HG03575 (cell line): ENCODE measurements at regions not wholly inside any gene's neighbourhood (a gene's known extent, or its start where the extent isn't known, plus 50 kb on each side); places are given as distances from the start of the nearest gene placed in this dataset.

ENCODE experiments used
- ATAC-seq: cut with Tn5 transposase; IDR thresholded peaks from one replicate; pipeline ENCODE4 v1.9.1; 2021; ENCODE audit not compliant: unreplicated experiment, insufficient number of reproducible peaks, low FRiP score; ENCODE audit errors: extremely low read depth

DNA sequence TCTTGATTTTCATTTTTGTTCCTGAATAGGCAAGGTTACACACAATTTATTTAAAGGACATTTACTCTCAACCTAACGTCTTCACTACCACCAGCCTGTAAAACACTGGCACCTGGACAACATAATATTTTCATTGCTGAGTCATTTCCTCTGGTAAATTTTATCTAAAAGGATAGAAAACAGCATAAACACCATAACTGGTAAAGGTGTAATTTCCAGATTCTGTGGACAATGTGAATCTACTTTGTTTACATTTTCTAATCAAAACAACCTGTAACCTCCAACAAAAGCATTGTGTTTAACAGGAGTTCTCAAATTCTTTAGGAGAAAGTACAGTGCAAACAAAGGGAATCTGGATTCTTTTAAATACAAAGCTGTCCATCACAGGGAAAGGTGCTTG, 472.0 kb upstream of the AKR1E2 start:
- no peak for ATAC-seq

- no peak for ATAC-seq
Observed at GRCh38 chr10:4353059-4353655, 472.9 kb upstream of the AKR1E2 start.

GRCh38 chr10:4352414-4352961, 473.5 kb upstream of the AKR1E2 start:
- ATAC-seq = no peak

DNA sequence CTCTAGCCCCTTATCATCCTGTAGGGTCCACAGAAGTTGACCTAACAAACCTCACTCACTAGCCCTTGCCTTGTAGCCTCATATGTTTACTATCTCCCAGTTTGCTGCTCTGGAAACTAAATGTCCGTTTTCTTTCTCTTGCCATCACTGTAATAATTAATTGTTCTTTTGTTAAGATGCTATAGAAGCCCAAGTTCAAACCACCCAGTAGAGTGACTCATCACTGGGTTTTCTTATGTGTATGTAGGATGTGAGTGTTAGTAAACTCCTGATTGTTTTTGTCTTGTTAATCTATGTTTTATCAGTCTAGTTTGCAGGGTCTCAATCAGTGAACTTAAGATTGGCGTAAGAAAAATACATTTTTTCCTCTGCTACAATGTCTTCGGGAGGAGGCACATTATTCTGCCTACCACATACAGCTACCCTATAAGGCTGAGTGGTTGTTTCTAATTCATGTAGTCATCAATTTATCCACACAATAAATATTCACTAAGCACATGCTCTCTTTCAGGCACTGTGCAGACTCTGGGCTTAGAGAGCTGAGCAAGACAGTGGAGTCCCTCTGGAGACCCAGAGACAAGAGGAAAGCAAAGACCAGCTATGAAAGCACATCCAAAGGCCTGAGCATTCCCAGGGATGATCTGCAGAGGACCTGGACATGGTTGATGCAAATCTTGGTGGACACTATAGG, 474.1 kb upstream of the AKR1E2 start:
- ATAC-seq = no peak

- ATAC-seq = no peak
Observed at GRCh38 chr10:4347397-4347796, 478.6 kb upstream of the AKR1E2 start.

- ATAC-seq = no peak
Observed at GRCh38 chr10:4345877-4346646, 479.9 kb upstream of the AKR1E2 start.

GRCh38 chr10:4344492-4344994, 481.5 kb upstream of the AKR1E2 start:
- no peak for ATAC-seq

DNA sequence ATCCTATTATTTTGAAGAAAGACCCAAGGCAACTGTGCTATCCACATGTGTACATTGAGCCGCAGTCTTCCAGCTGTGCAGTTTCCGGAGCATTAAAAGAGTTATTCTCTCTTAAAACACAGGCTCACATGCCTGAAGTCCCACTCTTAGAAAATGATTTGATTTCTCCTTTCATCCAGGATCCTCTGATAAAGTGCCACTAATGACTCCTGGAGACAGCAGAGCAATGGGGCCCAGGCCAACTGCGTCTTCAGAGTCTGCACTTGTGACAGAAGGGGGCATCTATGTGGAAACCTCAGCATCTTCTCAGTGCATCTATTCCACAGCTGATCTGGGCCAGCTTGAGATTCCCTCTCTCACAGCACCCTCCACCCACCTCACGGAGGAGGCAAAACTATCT, 482.1 kb upstream of the AKR1E2 start:
- no peak for ATAC-seq

- no peak for ATAC-seq
Observed at GRCh38 chr10:4343091-4343490, 482.9 kb upstream of the AKR1E2 start.

DNA sequence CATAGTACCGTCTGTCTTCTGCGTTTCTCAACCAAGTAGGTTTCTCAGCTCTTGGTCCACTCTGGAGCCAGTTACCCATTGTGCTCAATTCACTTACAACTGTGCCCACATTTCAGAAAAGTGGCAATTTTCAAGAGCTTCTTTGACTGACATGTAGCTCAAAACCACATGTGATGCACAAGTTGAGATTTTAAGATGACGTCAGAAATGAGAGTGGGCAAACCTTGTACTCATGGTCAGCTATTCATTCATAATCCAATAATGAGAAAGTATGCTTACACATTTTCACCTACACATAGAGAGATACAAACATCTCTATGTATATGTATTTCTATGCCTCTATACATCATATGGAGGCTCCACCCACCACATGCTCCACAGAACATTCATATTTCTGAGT, 487.2 kb upstream of the AKR1E2 start:
- ATAC-seq = no peak

- no peak for ATAC-seq
Observed at GRCh38 chr10:4337563-4337962, 488.4 kb upstream of the AKR1E2 start.

DNA sequence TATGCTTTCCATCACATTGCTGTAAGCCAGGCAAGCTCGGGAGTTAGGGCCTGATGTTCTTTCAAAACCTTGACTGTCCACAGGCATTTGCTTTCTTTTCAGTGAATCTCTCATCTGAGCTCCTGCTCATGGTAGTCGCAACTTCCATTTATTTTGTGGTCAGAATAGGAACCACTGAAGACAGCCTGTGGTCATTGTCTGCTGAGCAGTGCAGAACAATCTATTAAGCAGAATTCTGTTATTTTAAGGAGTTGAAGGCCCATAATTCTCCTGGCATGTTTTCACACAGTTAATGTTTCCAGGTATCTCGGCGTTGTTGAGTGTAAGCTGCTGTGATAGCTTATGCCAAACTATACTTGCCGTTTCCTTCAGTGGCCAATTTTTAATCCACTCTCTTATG, 491.1 kb upstream of the AKR1E2 start:
- no peak for ATAC-seq

DNA sequence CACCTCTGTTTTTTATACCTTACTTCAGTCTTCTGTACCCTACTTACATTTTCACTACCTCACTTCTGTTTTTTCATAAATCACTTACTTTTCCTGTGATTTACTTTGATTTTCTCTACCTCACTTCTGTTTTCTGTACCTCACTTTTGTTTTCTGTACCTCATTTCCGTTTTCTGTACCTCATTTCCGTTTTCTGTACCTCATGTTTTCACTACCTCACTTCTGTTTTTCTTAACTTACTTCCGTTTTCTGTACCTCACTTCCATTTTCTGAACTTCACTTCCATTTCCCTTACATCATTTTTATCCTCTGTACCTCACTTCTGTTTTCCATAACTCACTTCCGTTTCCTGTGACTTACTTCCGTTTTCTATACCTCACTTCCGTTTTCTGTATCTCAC, 492.0 kb upstream of the AKR1E2 start:
- no peak for ATAC-seq

DNA sequence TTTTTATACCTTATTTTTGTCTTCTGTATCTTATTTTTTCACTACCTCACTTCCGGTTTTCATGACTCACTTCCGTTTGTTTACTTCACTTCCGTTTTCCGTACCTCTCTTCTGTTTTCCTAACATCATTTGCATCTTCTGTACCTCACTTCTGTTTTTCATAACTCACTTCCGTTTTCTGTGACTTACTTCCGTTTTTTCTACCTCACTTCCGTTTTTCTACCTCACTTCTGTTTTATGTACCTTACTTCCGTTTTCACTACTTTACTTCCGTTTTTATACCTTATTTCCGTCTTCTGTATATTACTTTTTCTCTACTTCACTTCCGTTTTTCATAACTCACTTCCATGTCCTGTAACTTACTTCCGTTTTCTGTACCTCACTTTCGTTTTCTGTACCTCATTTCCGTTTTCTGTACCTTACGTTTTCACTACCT, 492.5 kb upstream of the AKR1E2 start:
- ATAC-seq = no peak

DNA sequence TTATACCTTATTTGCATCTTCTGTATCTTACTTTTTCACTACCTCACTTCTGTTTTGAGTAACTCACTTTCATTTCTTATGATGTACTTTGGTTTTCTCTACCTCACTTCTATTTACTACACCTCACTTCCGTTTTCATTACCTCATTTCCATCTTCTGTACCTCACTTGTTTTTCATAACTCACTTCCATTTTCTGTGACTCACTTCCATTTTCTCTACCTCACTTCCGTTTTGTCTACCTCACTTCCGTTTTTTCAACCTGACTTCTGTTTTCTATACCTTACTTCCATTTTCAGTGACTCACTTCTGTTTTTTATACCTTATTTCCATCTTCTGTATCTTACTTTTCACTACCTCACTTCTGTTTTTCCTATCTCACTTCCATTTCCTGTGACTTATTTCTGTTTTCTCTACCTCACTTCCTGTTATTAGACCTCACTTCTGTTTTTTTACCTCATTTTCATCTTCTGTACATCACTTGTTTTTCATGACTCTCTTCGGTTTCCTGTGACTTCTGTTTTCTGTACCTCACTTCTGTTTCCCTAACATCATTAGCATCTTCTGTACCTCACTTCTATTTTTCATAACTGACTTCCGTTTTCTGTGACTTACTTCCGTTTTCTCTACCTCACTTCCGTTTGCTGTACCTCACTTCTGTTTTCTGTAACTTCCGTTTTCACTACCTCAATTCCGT, 493.1 kb upstream of the AKR1E2 start:
- no peak for ATAC-seq

DNA sequence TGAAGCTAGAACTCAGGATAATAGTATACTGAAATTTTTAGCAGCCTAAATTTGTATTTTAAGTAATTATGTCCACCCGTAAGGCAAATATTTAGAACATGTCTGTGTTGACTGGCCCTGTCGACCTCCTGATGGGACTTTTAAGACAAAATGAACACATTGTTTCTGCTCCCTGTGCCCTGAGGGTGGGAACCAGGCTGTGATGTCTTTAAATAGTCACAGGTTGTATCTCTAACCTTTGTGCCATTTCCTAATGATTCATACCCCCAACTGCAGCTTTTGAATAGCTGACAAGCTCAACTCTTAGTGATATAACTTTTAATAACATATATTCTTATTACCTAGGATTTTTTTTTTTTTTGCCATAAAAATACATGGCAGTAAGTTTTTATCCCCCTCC, 494.9 kb upstream of the AKR1E2 start:
- no peak for ATAC-seq

- ATAC-seq = no peak
Observed at GRCh38 chr10:4330636-4331035, 495.4 kb upstream of the AKR1E2 start.

DNA sequence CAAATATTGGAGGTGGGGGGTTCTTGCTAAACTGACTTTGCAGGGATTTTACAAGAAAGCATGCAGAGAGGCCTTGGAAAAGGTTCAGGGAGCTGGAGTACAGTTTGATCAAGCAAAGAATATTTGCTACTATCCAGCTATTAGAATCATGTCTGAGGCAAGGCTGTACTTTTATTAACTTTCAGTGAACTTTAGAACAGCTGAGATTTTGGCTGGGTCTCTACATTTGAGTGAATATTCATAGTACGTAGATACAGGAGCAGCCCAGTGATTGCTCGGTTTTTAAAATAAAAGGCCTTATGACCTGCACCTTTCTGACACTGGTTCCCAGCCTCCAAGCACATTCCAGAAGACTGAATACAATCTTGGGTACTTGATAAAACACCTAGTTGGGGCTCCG, 496.8 kb upstream of the AKR1E2 start:
- no peak for ATAC-seq

DNA sequence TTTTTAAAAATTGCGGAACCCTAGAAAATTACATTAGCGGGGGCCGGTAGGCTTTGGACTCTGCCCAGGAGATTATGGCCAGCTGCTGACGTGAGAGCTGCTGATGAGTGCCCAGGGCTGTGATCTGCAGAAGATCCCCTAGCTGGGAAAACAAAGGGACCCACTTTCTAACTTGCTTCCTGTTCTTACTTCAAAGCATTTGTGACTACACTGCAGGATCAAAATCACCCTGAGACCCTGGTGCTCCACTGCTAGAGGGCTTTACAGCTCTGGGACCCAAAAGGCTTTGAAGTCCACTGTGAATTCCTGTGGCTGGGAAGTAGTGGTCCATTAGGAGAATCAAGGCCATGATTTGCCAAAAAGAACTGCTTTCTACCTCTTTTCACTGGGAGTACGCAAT, 499.4 kb upstream of the AKR1E2 start:
- ATAC-seq = no peak
